GM12892 (cell line): ENCODE measurements at regions not wholly inside any gene's neighbourhood (a gene's known extent, or its start where the extent isn't known, plus 50 kb on each side); places are given as distances from the start of the nearest gene placed in this dataset.

Experiments used
- DNase-seq: peaks from one replicate; pipeline ENCODE4 v3.0.0; 2011; ENCODE audit not compliant: insufficient read length
- FAIRE-seq: peaks from 2 replicates; lab custom pipeline; 2011; peaks lifted over from hg19 to GRCh38; lab: Jason Lieb, UNC
- POLR2A ChIP-seq: IDR thresholded peaks from 2 replicates; pipeline ENCODE4 v1.6.1; 2011; ENCODE audit warnings: low read depth, low read length, control low read depth
- POLR2AphosphoS5 ChIP-seq: IDR thresholded peaks from 2 replicates; pipeline ENCODE4 v1.6.1; 2011; ENCODE audit warnings: low read depth, low read length, control low read depth
- TAF1 ChIP-seq: IDR thresholded peaks from 2 replicates; pipeline ENCODE4 v1.6.1; 2011; ENCODE audit warnings: low read depth, mild to moderate bottlenecking, control low read depth, low read length, borderline replicate concordance

DNA sequence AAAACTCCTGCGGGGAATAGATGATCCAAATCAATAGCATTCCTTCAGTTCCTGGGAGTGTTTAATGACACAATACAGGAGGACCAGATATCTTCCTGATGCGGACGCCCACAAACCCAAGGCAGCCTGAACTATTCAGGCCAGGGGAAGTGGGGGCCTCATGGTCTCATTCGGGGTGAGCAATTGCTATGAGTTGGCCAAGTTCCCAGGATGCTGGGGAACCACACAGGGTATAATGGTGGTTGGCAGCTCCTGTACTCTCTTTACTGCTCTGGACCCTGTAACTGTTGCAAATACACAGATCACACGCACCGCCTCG is 401.2 kb downstream of the IRS2 start:
- FAIRE-seq, result no peak
- no peak for TF ChIP-seq TAF1
- TF ChIP-seq POLR2AphosphoS5, result no peak
- TF ChIP-seq POLR2A, result no peak
- DNase-seq, result no peak

DNA sequence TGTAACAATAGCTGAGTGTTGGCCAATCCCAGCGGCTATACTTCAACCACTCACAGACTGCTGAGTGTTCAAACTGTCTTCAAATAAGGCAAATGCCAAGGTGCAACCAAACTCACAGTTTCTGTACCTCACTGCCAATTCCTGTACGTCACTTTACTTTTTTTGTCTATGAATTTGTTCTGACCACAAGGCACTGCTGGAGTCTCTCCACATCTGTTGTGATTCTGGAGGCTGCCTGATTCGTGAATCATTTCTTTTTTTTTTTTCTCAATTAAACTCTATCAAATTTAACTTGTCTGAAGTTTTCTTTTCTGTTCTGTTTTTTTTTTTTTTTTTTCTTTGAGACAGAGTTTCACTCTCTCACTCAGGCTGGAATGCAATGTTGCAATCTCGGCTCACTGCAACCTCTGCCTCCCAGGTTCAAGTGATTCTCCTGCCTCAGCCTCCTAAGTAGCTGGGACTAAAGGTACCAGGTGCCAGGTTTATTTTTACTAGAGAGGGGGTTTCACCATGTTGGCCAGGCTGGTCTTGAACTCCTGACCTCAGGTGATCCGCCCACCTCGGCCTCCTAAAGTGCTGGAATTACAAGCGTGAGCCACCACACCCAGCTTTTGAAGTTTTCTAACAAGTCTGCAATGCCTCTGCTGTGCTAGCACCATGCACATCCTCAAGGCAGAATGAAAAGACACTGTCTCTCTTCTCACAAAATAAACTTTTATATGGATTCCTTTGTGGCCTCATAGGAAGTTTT is 401.7 kb downstream of the IRS2 start:
- FAIRE-seq, result no peak
- TF ChIP-seq POLR2A (no peak), TAF1 (no peak), POLR2AphosphoS5 (no peak)
- no peak for DNase-seq

DNA sequence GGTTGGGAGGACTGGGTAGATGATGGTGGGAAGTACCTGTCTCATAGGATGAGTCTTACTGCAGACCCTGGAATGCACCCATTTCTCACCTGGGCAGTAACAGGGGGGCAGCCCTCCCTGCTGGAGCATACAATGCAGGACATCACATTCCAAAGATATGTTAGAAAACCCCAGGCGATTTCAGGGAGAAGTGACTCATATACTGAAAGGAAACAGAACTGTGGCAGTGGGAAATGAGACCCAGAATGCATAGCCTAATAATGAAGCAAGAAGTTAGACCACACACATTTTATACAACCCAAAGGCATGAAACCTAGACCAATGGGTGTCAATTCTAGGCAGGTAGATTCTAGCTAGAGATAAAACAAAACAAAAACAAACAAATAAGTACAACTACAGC is 402.7 kb downstream of the IRS2 start:
- FAIRE-seq (no peak), DNase-seq (no peak)
- TF ChIP-seq POLR2A, result no peak
- no peak for TF ChIP-seq TAF1
- TF ChIP-seq POLR2AphosphoS5, result no peak

DNA sequence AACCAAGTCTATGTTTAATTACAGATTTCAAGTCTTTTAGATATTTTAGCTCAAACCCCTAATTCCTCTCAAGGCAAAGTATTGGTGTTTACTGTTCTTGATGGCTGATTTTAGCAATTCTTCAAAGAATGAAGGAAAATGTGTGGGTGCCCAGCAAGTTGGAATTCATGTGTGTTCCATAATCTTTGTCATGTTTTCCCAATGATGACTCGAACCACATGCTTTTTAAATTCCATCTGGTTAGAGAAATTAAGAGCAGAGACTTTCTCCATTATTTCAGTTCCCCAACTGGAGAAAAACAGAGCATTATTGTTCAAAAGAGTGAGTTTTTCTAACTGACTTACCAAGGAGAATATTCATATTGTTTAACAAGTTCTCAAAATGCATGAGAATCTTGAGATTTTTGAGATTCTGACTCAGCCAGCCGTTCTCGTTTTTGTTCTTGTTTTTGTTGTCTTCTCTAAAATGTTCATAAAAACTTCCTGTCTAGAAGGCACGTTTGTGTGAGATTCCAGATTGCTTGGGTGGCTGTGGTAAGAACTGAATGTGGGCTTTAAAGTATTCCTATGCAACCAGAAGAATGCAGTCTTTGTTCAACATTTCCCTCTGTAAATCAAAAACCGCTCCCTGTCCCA is 404.7 kb downstream of the IRS2 start:
- DNase-seq, result no peak
- no peak for FAIRE-seq
- TF ChIP-seq POLR2A (no peak), TAF1 (no peak), POLR2AphosphoS5 (no peak)

DNA sequence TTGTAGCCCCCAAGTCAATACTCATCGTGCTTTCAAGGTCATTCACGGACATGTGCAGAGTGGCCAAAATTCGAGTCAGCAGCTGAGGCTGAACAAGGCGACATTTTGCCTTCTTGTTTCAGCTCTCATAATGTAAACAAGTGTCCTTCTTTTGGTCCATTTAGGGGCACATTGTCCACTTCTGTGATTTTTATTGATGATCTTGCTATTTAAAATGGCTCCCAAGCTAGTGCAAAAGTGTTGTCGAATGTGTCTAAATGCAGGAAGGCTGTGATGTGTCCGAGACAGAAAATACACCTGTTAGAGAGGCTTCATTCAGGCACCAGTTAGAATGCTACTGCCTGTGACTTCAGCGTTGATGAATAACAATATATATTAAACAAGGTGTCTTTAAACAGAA is 405.9 kb downstream of the IRS2 start:
- no peak for DNase-seq
- FAIRE-seq, result no peak
- no peak for TF ChIP-seq POLR2A

DNA sequence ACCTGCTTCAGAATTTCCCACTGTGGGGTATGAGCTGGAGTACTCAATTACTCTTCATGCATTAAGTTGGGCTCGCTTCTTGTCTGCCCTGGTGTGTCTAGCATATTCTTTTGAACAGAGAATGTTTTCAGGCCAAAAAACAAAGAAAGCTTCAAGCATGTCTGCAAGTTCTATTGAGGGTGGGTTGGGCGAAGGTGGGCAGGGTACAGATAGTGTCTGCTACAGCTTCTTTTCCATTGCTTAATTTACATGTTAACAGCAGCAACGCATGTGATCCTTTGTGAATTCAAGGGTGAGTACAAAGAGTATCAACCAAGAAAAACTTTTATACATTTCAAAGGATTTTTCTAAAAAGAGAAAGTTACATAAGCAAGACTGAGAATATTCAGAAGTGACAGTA is 406.5 kb downstream of the IRS2 start:
- TF ChIP-seq POLR2AphosphoS5, result no peak
- no peak for TF ChIP-seq TAF1
- no peak for TF ChIP-seq POLR2A
- DNase-seq, result no peak
- FAIRE-seq, result no peak

DNA sequence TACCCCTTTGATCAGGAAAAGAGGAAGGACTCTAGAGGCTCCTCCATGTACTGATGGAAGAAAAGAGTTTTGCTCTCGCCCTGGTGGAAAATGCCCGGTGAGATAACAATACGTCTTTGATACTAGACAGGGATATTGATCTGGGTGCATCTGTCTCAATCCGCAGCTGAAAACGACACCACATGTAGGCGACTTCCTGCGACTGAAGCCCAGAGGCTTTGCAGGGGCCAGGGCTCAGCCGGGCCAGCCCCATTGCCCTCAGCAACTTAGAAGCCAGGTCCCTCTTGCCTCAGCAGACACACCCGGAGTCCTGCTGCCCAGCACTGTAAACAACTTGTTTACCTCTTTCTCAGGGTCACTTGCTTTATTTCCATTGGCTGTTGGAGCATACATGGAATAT is 409.4 kb downstream of the IRS2 start:
- TF ChIP-seq POLR2A, result no peak
- FAIRE-seq (no peak), DNase-seq (no peak)

DNA sequence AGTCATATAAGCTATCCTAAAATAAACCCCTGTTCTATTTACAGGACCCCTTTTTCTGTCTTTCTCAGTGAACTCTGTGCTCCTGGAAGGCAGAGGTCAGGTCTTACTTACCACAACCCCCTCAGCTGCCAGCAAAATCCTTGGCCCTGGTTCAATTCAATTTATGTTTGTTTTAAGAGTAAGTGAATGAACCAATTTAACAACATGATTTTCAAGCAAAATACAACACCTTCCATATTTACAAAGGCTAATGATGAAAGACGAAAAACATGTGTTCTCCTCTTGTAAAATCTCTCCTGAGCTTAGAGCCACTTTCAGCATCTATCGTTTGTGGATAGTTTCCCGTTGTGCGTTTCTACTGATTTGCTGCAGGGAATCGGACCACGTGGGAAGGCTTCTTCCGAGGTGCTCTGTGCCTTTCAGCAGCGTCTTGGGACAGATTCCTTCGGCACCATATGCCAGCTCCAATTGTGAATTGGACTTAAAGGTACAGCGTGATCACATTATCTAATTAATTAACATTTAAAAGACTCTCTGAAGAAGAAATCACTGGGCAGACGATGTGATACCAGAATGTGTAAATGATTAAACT is 411.7 kb downstream of the IRS2 start:
- DNase-seq (no peak), FAIRE-seq (no peak)
- no peak for TF ChIP-seq TAF1
- TF ChIP-seq POLR2A, result no peak
- no peak for TF ChIP-seq POLR2AphosphoS5

DNA sequence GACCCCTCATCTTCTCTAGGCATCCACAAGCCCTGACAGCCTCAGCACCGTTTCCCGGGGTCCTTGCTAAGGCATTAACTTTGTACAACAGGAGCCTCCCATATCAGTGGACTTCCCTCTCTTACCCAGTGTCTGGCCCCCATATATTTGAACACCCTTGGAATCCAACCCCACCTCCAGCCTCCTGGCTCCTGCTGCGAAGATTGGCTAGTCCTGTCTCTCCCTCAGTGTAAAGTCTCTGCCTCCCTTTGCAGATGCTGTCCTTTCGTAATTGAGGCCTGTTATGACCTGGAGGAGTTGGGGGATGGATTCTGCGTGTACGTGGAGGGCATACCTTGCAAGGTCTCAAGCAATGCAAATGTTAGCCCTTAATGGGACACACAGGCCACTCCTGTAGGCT is 413.7 kb downstream of the IRS2 start:
- FAIRE-seq (no peak), DNase-seq (no peak)
- TF ChIP-seq POLR2AphosphoS5, result no peak
- no peak for TF ChIP-seq POLR2A
- no peak for TF ChIP-seq TAF1

DNA sequence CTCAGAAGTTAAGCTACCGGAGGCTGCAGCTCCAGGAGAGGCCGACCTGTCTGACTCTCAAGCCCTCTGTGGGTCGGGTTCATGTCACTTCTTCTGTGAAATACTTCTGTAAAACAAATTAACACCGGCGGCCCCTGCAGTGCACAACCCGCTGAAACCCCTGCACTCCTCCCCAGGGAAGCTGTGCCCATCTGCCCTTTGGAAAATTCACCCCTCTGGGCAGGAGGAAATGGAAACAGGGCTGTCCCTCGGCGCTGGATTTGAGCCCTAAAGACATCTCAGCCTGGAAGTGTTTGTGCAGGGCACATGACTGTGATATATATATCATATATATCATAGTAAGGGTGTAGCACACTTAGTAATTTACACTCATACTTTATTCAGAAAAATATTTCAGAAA is 415.3 kb downstream of the IRS2 start:
- DNase-seq (no peak), FAIRE-seq (no peak)
- TF ChIP-seq POLR2A, result no peak
- TF ChIP-seq POLR2AphosphoS5, result no peak
- TF ChIP-seq TAF1, result no peak

DNA sequence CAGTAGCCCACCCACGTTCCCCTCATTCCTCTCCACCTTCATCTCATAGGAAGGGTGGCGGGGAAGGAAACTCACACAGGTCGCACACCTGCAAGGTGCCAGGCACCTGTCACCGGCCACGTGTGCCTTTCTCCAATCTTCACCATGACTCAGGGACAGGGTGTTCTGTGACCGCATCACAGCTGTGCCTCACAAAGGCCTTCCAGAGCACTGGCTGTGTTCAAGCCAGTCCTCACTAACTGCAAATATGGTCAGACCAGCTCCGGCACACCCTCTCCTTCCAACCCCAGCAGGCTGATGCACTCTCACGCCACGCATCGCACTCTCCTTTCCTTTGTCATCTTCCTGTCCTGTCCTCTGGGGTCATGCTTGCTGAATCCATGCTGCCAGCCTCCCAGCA is 415.9 kb downstream of the IRS2 start:
- TF ChIP-seq POLR2A (no peak), TAF1 (no peak)
- no peak for DNase-seq
- FAIRE-seq, result no peak

DNA sequence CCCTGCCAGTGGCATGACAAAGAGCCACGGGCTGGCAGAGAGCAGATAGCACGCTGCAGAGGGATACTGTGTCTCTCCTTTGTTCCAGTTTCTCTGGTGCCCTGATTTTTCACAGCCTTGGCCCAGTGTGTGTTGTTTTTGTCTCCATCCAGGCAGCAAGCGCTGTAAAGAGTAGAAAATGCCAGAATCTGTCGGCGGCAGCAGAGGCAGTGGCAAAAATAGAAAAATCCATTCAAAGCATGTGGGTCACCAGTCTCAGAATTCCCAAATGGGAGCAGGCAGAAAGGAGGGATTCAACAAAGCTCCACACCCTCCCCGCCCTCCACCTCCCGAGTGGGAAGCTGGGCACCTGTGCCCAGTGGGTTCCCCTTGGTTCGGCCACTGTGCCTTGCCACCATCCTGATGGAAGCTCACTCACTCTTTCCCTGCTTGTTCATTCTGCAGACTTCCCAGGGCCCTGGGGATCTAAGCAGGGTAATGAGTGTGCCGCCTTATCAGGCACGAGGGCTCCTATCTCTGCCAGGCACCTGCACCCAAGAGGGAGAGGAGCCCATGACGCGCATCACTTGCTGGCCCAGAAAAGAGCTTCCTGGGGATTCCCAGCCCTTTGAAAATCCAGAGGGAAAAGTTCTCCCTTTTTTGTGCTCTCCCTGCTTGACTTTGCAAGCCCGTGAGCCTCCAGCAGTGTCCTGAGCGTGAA is 416.9 kb downstream of the IRS2 start:
- no peak for DNase-seq
- no peak for FAIRE-seq
- TF ChIP-seq TAF1, result no peak
- no peak for TF ChIP-seq POLR2AphosphoS5
- no peak for TF ChIP-seq POLR2A
